ENCODE measurements at regions not wholly inside any gene's neighbourhood (a gene's known extent, or its start where the extent isn't known, plus 50 kb on each side); places are given as distances from the start of the nearest gene placed in this dataset.

DNA sequence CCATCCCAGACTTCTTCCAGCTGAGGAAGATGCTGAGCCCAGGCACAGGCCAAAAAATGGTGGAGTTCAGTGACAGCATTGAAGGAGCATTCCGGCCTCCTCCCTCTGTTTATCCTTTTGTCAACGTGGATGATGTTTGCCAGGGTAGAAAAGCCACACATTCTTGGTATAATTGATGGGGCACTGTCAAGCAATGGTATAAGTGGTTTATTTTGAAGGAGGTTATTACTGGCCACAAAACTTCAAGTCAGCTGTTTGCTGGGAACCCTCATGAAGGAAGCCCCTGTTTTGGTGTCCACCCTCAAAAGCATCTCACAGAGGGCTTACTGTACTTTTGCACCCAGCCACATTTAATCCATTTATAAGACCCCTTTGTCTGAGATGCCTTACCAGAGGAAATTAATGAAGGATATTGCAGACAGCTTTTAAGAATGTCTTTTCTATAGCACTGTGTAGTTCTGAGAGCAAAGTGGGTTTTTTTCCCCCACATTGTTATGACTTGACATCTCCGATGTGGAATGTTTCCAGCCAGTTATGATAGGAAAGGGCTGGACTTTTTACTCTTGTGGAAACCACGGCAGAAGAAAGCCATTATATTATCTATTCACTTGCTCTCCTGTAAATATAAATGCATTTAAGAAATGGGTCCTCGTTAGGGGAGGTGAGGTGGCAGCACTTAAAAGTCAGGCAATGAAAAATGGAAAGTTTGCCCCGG is 95.5 kb upstream of the SPATA31D4 start:
- TF ChIP-seq ZNF792 (tag by site-specific recombination; IDR thresholded peaks at IDR 0.05) (no peak), ZNF426 (tag by site-specific recombination; IDR thresholded peaks at IDR 0.05) (no peak), HOXA7 (CRISPR knock-in tag; IDR thresholded peaks at IDR 0.05; ENCODE audit: borderline replicate concordance) (no peak), ZNF23 (tag by site-specific recombination; IDR thresholded peaks at IDR 0.05; ENCODE audit: borderline replicate concordance) (no peak), ZNF157 (tag by site-specific recombination; IDR thresholded peaks at IDR 0.05) (no peak), RBAK (tag by site-specific recombination; IDR thresholded peaks at IDR 0.05) (no peak), KLF1 (tag by site-specific recombination; IDR thresholded peaks at IDR 0.05) (no peak), ZNF280D (tag by site-specific recombination; IDR thresholded peaks at IDR 0.05) (no peak), ZNF548 (tag by site-specific recombination; IDR thresholded peaks at IDR 0.05) (no peak)
- H3K4me1 ChIP-seq (ENCODE audit: control insufficient read depth, insufficient read depth, low read length): no peaks in the 10 kb centered on the region
- no peak overlapping the region for H3K4me3 ChIP-seq (ENCODE audit: low read depth, low read length)
- ChIA-PET POLR2A (no interaction called here), CTCF (interaction anchor here (0.6 kb wide), 1 partner anchor 199 kb away, joined by 3 read pairs; no protein-coding TSS in a partner anchor)
- no peak overlapping the region for H3K27ac ChIP-seq (ENCODE audit: extremely low read depth, low read depth, low read length)
- no peaks in the 10 kb centered on the region for H3K36me3 ChIP-seq (ENCODE audit: control insufficient read depth in 2 of 2, insufficient read depth in 1 of 2, low read length in 2 of 2)
- H3K9me3 ChIP-seq (ENCODE audit: control insufficient read depth, insufficient read depth, low read depth, low read length): no peaks in the 10 kb centered on the region

- POLR2A ChIA-PET: no interaction called here
- CTCF ChIA-PET: interaction anchor here (0.6 kb wide), 2 partner anchors 68 to 198 kb away, joined by 3 read pairs; no protein-coding TSS in a partner anchor
- no peaks in the 10 kb centered on the region for H3K4me1 ChIP-seq (ENCODE audit: control insufficient read depth, insufficient read depth, low read length)
- H3K27ac ChIP-seq (ENCODE audit: extremely low read depth, low read depth, low read length): no peak overlapping the region
- no peaks in the 10 kb centered on the region for H3K9me3 ChIP-seq (ENCODE audit: control insufficient read depth, insufficient read depth, low read depth, low read length)
- H3K36me3 ChIP-seq (ENCODE audit: control insufficient read depth in 2 of 2, insufficient read depth in 1 of 2, low read length in 2 of 2): no peaks in the 10 kb centered on the region
- TF ChIP-seq GLI4 (tag by site-specific recombination; IDR thresholded peaks at IDR 0.05) (no peak), ZNF610 (tag by site-specific recombination; IDR thresholded peaks at IDR 0.05; ENCODE audit: borderline replicate concordance) (no peak), ZBTB20 (tag by site-specific recombination; IDR thresholded peaks at IDR 0.05) (no peak), ZNF555 (tag by site-specific recombination; conservative IDR thresholded peaks at IDR 0.05) (no peak), SP7 (tag by site-specific recombination; IDR thresholded peaks at IDR 0.05) (no peak), ZNF626 (tag by site-specific recombination; IDR thresholded peaks at IDR 0.05) (no peak), ZNF660 (tag by site-specific recombination; IDR thresholded peaks at IDR 0.05) (no peak)
- no peak overlapping the region for H3K4me3 ChIP-seq (ENCODE audit: low read depth, low read length)
Measured at GRCh38 chr9:81833563-81834345, 94.5 kb upstream of the SPATA31D4 start.

DNA sequence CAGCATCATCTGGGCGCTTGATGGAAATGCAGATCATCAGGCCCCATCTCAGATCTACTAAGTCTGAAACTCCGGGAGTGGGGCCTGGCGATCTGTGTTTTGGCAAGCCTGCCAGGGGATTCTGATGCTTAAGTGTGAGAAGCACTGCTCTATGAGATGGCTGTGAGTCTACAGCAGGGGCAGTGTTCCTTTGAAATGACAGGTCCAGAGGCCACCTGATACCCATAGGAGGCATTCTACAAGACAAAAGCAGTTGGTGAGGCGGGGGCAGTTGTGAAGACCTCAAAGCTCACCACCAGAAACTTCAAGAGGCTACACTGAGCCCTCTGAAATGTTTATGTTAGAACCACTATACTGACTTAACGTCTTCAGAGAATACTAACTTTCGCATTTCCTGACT is 86.9 kb upstream of the SPATA31D4 start:
- ChIA-PET POLR2A (no interaction called here), CTCF (interaction anchor here (0.8 kb wide), 1 partner anchor 17 kb away, joined by 3 read pairs; no protein-coding TSS in a partner anchor)
- Histone ChIP-seq H3K36me3 (ENCODE audit: control insufficient read depth in 2 of 2, insufficient read depth in 1 of 2, low read length in 2 of 2) (no peaks in the 10 kb centered on the region), H3K9me3 (ENCODE audit: control insufficient read depth, insufficient read depth, low read depth, low read length) (no peaks in the 10 kb centered on the region), H3K27ac (ENCODE audit: extremely low read depth, low read depth, low read length) (no peak overlapping the region), H3K4me1 (ENCODE audit: control insufficient read depth, insufficient read depth, low read length) (no peaks in the 10 kb centered on the region), H3K4me3 (ENCODE audit: low read depth, low read length) (no peak overlapping the region)
- TF ChIP-seq, protein P1, sequence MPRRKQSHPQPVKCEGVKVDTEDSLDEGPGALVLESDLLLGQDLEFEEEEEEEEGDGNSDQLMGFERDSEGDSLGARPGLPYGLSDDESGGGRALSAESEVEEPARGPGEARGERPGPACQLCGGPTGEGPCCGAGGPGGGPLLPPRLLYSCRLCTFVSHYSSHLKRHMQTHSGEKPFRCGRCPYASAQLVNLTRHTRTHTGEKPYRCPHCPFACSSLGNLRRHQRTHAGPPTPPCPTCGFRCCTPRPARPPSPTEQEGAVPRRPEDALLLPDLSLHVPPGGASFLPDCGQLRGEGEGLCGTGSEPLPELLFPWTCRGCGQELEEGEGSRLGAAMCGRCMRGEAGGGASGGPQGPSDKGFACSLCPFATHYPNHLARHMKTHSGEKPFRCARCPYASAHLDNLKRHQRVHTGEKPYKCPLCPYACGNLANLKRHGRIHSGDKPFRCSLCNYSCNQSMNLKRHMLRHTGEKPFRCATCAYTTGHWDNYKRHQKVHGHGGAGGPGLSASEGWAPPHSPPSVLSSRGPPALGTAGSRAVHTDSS (tag by site-specific recombination; IDR thresholded peaks at IDR 0.05): no peak
- no peak for TF ChIP-seq BCL11B (tag by site-specific recombination; IDR thresholded peaks at IDR 0.05; ENCODE audit: low read depth)

Data from HEK293 (cell line).